HuH-7.5 (cell line): ENCODE measurements at regions not wholly inside any gene's neighbourhood (a gene's known extent, or its start where the extent isn't known, plus 50 kb on each side); places are given as distances from the start of the nearest gene placed in this dataset.

ENCODE experiments used
- DNase-seq: peaks from one replicate; pipeline ENCODE4 v3.0.0; 2011; ENCODE audit warnings: low spot score

DNA sequence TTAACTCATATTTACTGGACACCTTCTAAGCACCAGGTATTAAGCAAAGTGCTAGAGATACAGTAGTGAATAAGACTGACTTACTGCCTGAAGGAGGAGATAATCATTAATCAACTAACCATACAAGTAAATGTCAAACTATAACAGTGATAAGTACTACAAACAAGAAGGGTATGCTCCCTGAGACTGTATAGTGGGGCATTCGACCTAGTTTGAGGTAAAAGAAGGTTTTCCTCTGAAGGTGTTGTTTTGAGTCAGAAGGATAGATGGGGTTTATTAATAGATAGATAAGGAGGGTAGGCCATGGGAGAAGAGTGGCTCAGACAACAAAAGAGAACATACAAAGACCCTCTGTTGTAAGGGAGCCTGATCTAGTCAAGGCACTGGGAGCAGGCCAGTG, 105.4 kb downstream of the DDIT4L start:
- no peak for DNase-seq

DNA sequence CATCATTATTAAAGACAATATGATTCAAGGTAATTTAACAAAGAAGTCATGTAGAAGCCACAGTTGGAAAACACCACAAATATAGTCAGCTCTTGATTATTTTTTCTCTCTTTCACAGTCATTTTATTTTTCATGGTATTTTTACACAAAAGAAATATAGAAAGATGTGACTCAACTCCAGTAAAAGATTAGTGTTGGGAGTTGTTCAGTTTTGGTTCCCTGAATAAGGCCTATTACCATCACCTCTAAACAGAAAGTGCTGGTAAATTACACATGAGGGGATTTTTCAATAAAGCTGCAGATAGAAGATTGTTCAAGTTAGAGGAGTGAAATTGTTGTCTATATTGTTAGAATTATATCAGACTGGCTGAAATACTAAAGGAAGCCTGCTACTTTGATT, 107.0 kb downstream of the DDIT4L start:
- DNase-seq, result no peak

DNA sequence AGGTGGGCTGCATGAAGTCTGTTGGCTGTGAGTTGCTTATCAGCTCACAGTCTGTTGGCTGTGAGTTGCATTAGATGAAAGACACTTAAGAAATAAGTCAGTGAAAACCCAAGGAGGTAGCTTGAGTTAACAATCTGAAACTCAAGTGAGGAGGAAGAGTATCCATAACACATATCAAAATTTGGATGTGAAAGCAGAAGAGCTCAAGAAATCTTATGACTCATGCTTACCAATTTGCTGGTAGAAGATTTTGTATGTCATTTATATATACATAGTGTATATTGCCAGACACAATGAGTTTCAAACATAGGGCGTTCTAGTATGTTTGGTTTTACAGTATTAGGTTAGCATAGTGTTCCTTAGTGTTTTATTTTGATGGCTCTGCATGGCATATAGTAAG, 107.4 kb downstream of the DDIT4L start:
- no peak for DNase-seq

DNA sequence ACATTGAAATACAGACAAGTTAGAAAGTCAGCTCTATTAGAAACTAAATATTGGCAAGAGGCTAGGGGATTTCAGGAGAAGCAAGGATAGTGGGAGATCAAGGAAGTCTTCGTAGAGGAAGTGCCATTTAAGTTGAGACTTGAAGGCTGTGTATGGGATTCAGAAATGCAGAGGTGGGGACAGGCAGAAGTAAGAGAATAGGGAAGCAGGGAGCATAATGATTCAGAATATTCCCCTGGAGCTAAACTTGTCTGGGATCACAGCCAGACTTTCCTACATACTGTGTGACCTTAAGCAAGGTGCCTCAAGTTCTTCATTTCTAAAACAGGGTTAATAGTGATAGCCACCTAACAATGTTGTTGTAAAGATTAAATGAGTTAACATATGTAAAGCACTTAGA, 108.8 kb downstream of the DDIT4L start:
- DNase-seq, result no peak

DNA sequence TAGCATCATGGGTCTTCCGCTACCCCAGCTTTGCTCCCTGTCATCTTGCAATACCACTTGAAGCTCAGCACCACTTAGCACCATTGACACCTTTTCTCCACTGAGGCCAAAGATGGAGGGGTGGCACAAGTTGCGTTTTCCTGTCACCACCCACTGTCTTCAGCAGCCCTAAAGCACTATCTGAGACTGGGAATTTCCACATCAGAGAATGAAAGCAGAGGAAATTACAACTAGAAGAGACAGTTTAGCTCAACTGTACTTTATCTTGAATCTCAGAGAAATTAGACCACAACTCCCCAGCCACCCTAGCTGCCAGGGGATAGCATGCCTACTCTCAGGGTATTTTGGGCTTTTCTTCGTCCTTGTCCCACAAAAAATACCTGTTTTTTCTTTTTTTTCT, 111.0 kb downstream of the DDIT4L start:
- no peak for DNase-seq

DNA sequence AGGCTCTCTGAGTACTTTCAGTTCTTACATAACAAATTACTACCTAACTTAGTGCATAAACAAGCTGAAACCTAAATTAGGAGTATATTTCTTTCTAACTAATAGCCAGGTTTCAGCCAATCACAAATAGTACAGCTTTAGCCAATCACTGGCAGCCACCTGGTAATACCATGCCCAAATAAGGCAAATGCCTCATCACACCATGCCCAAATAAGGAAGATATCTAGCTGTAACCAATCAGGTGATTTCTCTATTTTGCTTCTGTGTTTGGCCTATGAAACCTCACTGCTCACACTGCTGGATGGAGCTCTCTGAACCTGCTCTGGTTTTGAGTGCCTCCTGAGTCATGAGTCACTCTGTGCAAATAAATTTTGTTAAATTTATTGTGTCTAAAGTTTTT, 113.5 kb downstream of the DDIT4L start:
- DNase-seq, result no peak

DNA sequence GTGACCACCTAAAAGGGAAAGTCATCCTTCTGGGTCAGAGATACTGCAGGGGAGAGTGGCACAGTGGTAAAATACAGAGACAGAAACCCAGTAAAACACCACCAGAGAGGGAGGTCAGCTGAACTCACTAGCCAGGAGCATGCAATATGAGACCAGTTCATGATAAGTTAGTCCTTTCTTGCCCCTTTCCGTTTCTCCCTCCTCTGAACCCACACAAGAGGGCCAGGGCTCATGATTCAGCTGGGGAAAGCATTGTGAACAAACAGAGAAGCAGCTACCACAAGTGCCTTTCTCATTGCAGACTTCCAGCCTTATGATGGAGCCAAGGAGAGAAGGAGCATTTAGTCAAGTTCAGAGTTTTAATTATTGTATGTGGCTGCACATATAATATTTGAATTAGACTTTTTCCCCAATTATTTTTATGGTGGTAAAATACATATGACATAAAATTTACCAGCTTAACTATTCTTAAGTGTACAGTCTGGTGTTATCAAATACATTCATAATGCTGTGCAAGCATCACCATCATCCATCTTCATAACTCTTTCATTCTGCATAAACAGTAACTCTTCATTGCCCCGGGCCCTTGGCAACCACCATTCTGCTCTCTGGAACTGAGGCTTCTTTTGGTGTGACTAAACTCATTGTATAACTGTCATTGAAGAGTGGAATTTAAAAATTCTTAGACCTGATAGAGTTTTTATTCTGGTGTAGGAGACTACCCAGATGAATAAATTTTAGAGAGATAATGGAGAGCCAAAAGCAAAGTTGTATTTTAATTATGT, 114.6 kb downstream of the DDIT4L start:
- no peak for DNase-seq

DNA sequence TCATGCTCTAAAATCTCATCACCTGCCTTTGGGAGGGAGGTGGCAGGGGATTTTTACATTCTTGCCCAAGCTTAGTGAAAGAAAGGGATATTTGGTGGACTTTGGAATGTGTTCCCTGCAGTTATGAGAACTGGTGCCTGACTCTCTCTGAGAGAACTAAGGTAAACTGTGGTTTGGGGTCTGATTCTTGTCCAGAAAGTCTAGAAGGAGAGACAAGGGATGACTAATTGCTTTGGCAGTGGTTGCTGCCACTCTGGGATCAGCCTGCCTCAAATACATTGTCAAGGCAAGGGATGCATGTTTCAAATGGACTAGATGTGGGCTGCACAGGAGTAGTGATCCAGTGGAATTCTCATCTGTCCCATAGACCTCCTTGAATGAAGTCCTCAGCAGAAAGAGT, 115.2 kb downstream of the DDIT4L start:
- no peak for DNase-seq

DNA sequence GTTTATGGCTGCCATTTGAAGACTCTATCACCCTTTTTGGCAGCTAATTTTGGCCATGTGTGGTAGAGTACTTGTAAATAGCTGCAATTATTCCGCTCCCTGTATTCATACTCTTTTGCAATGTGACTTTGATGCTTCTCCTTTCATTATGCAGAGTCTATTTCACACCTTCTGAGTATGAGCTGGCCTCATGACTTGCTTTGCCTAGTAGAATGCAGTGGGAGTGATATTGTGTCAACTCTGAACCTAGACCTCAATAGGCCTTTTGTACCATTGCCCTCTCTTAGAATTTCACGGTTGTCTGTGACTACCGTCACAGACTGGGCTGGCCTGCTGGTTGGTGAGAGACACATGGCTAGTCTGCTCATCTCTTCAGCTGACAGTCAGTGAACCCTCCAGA, 118.8 kb downstream of the DDIT4L start:
- DNase-seq, result no peak

DNA sequence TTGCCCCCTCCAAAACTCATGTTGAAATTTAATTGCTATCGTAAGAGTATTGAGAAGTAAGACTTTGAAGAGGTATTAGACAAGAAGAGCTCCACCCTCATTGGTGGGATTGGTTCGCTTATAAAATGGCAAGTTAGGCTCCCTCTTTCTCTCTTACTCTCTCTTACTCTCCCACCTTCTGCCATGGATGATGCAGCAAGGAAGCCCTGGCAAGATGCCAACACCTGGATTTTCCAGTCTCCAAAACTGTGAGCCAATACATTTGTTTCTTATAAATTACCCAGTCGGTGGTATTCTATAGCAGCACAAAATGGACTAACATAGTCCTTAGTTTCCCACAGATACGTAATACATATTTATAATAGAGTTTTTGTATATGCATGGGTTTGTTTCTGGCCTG, 119.4 kb downstream of the DDIT4L start:
- no peak for DNase-seq

DNA sequence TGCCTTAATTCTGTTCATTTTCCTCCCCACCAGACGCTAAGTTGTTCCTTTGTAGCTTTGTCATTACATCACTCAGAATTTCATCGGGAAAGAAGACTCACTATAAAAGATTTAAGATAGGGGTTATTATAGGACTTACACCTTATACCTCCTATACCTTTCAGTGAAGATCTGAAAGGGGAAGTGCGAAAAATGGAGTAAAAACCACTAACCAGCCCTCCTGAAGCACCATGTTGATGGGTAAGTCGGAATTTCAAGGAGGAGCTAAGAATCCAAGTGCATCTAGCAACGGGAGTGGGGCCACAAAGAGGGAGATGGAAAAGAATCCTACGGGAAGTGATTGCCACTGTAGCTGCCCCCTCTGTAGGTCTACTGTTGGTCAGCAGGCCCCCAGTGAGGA, 119.1 kb upstream of the H2AZ1 start:
- no peak for DNase-seq

DNA sequence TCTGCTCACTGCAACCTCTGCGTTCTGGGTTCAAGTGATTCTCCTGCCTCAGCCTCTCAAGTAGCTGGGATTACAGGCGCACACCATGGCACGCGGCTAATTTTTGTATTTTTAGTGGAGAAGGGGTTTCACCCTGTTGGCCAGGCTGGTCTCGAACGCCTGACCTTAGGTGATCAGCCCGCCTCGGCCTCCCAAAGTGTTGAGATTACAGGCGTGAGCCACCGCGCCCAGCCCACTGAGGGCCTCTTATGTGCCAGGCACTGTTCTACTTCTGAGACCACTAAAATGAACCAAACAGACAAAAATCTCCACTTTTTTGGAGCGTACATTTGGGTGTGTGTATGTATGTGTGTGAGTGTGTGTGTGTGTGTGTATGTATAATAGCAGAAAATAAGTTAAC, 117.2 kb upstream of the H2AZ1 start:
- no peak for DNase-seq

DNA sequence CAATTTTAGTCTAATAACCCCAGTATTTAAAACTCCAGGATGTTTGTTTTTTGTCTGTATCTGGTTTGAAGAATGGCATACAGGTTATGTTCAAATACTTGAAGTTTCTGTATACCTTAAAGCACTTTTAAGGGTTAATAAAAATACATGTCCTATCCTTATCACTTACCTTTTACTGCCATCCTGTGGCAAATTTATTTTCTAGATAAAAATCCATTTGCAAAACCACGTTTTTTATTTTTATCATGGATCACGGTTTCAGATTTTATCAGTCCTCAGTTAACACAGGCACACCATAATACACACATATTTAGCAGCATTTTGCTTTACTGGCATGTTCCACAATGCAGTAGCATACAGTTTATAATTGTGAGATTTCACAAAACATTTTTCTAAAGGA, 113.3 kb upstream of the H2AZ1 start:
- no peak for DNase-seq

DNA sequence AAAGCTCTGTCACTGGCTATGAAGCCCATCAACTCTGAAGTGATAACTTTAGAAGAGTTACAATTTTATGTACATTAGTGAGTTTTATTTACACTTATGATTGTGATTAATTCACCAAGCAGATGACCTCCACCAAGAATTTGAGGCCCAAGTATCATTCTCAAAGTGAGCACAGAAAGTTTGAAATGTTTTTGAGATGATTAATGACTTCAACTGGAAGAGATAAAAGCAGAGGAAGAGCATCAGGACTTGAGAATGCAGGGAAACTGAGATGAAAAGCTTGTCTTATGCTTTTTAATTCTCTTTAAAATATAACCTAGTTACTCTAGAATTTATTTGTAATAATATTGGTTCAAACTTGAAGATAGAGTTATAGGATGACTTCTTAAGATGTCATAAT, 112.8 kb upstream of the H2AZ1 start:
- DNase-seq, result no peak

DNA sequence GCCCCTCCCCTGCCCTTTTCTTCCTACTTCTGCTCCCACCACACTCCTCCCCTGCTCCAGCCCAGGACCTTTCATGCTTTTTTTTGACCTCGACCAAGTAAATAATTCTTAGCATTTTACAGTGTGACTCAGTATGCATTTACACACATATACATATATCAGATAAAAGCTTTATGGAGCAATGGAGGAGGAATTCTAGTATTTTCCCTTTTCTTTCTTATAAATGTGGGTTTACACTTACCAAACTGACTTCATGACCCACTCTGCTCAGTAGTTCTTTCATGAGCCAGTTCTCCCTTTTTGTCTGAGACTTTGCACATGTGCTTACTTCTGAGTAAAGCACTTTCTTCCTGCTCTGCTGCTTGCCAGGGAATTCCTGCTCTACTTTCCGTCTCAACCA, 111.8 kb upstream of the H2AZ1 start:
- DNase-seq, result no peak

DNA sequence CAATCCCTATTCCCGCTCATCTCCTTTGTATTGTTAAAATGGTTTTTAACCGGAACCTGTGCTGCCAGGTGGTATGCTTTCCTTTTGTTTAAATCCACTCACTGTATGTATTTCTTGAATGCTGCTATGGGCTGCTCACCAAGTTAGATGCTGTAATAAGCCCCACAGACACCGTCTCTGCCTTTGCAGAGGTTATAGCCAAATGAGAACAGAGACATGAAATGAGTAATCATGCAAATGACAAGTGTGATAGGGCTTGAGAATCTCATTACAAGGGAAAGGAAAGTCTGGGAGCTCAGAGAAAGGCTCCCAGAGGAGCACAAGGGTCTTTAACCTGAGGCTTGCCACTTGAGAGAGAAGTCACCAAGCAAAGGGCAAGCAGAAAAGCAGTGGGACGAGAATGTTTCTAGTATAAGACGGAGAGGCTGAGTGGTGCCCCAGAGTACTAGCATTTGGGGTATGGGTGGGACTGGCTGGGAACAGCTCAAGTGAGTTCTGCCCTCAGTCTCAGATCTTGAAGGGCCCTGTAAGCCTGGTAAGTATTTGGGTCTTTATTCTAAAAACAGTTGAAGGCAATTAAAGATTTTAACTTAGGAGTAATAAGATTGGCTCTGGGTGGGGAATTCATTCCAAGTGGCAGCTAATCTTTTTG, 110.8 kb upstream of the H2AZ1 start:
- no peak for DNase-seq

DNA sequence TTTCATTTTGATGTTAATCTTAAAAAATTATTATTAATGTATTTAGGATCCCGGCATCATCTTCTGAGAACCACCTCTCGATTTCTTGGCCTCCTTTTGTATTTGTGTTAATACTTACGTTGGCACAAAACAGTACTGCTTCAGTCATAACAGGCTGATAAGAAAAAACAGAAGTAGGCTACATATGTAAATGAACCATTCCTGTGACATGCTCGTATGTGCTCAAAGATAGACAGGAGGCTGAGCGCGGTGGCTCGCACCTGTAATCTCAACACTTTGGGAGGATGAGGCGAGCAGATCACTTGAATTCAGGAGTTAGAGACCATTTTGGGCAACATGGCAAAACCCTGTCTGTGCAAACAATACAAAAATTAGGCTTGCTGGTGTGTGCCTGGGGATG, 109.4 kb upstream of the H2AZ1 start:
- no peak for DNase-seq

DNA sequence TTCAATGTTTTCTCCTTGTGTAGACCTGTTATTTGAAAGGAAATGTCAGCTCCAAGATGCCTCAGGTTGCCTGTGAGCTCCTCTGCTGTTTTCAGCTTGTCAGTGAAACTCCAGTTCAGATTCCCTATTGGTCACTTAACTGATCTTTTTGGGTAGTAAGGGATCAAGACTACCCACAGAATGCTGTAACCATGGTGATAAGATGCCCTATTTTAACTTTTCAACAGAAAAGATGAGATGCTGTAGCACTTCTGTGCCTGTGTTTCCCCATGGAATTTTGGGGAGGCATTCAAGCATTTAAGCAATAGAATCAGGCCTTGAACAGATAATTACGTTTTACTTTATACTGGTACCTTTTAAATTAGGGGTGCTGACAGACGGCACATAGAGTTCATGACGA, 106.6 kb upstream of the H2AZ1 start:
- DNase-seq, result no peak

DNA sequence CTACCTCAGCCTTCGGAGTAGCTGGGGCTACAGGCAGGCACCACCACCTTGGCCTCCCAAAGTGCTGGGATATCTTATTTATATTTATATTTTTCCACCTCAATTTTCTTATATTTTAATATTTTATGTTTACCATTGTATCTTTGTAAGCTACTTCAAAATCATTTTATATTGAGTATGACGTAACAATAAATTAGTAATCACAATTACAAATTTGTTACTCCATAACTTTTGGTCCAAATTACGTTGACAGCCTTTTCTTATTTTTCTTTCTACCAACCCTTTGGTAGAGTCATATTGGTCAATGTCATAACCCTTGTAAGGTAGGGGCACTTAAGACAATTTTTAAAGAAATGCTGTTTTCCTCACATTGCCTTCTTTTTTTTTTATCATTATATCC, 104.0 kb upstream of the H2AZ1 start:
- DNase-seq, result no peak

DNA sequence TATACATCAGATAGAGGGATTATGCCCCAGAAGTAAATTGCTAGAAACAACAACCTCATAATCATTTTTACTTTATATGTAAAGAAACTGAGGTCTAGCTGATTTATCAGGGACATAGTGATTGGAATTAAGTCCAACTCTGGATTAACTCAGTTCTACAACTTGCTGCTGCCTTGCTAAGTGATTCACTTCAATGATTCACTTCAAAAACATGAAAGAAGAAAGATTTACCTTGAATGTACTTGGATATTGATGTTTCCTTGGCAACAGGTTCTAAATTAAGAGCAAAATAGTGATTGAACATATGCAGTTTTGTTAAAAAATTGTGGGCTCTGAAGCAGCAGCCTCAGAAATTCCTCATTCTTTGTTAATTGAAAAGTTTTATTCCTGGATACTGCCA, 99.8 kb upstream of the H2AZ1 start:
- no peak for DNase-seq

DNA sequence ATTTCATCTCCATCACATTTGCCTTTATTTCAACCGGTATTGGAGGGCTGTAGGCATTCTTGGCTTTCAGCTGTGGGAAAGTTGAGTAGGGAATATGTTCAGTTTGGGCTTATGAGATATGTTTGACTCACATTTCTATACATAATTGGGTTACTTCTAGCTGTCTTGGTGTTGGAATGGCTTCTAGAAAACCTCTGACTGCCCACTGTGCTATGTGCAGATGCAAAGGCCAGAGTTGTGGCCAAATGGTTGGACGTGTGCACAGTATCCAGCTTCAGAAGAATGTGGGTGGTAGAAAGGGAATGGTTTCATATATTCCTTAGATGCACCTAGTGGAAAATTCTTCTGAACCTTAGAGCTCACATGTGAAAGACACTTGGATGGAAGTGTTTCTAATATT, 92.6 kb upstream of the H2AZ1 start:
- DNase-seq, result no peak

DNA sequence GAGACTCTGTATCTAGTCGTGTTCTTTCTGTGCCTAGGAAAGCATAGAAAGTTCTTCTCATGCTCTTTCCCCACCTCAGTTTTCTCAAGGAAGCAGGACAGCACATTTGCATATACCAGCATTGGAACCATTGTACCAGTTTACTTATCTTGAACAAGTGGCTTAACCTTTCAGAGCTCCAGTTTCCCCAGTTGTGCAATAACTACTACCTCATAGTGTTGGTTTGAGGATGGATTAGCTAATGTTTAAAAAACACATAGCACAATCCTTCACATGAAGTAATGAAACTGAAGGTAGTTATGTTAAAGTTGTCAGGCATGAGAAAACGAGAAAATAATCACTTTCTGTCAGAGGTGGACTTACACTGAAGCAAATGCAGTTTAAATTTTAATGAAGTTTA, 92.2 kb upstream of the H2AZ1 start:
- DNase-seq, result no peak

DNA sequence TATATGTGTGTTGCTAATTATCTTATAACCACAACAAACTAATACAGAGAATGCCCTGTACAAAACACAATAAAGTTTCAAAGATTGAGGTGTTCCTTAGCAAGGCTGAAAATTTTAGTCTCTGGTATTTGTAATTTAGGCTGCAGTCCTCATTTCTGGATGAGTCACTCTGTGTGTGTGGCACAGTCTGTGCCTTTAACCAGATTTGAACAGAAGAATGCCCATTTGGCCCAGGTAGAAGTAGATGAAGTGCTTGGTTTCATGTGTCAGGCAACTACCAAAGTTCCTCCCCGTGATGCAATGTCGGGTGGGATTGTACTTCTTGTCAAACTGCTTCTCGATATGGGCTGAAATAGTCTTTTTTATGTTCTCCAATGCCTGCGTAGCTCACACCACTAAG, 91.6 kb upstream of the H2AZ1 start:
- DNase-seq, result no peak

DNA sequence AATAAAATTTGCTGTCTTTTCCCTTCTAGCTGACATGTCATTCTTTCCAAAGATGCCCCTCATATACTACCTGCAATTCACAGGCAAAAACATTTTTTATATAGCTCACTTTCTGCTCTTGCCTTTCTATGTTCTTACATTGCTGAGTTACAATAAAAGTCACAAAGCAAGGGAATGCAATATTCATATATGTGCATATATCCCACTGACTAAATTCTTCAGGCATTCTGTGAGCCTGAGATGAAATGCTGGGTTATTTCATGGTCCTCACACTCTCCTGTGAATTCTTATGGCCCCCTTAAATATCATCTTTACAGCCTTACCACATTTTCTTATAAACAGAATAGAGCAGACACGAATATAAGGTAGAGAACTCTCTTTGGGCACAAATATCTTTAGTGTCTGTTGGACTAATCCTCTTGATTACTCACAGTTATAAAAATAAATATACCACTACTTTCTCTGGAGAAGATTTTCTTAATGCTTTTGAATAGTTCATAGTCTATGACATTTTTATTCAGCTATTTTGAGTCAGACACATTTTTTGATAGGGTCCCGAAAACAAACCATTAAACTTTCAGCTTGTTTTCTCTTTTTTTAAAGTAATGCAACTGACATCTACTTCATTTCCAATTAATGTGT, 84.1 kb upstream of the H2AZ1 start:
- no peak for DNase-seq
